A549 (cell line): ENCODE measurements at regions not wholly inside any gene's neighbourhood (a gene's known extent, or its start where the extent isn't known, plus 50 kb on each side); places are given as distances from the start of the nearest gene placed in this dataset.

Source experiments
- ATAC-seq, 2 experiments: fragments of 200-7000 bp in 1 of 2; fragments of >200 bp in 1 of 2; cut with Nextera tagmentation in 1 of 2; cut with Tn5 transposase in 1 of 2; 3 replicates each; pipeline versions ENCODE4 v1.8.0 to v1.9.1; 2018 to 2020; ENCODE audit warnings: mild to moderate bottlenecking in 1 of 2, moderate library complexity in 1 of 2
- CTCF ChIA-PET: fragments of 300-600 bp; sonication (Branson Sonifier 250); formaldehyde crosslinking; extraction: SDS; loops from one replicate; lab custom pipeline; 2021; ENCODE audit warnings: antibody characterized with exemption, inconsistent platforms; lab: Yijun Ruan, JAX
- POLR2A ChIA-PET: fragments of 350-600 bp; formaldehyde crosslinking; extraction: SDS; loops from one replicate; lab custom pipeline; 2021; ENCODE audit warnings: antibody characterized with exemption, inconsistent platforms; lab: Yijun Ruan, JAX
- DNase-seq, 2 experiments: peaks; one replicate each; pipeline versions ENCODE4 v3.0.0 to v3.0.0-alpha.2; 2011 to 2016; ENCODE audit warnings: low read depth in 1 of 2, low spot score in 1 of 2
- FAIRE-seq: peaks from 2 replicates; lab custom pipeline; 2011; peaks lifted over from hg19 to GRCh38; lab: Jason Lieb, UNC
- H3K27ac ChIP-seq, 2 experiments: fragments of >200 bp; sonication (Bioruptor Twin); formaldehyde crosslinking; 3 replicates each; pipeline ENCODE4 v1.5.1; 2016 to 2017
- H3K4me1 ChIP-seq: fragments of >200 bp; sonication (Bioruptor Twin); formaldehyde crosslinking; 3 replicates; pipeline ENCODE4 v1.6.1; 2016
- H3K4me2 ChIP-seq: fragments of >200 bp; sonication (Bioruptor Twin); formaldehyde crosslinking; 3 replicates; pipeline ENCODE4 v1.6.1; 2016
- H3K4me3 ChIP-seq: fragments of >200 bp; sonication (Bioruptor Twin); formaldehyde crosslinking; 3 replicates; pipeline ENCODE4 v1.5.1; 2016
- H3K9me3 ChIP-seq: fragments of >200 bp; sonication (Bioruptor Twin); formaldehyde crosslinking; 3 replicates; pipeline ENCODE4 v1.6.1; 2016
- BCL3 ChIP-seq: fragments of >200 bp; sonication (Bioruptor Twin); formaldehyde crosslinking; IDR thresholded peaks from 3 replicates; pipeline ENCODE4 v1.6.1; 2016
- BHLHE40 ChIP-seq: IDR thresholded peaks from 2 replicates; pipeline ENCODE4 v1.6.1; 2012; ENCODE audit warnings: low read depth, low read length, inconsistent platforms
- EHF ChIP-seq: fragments of 250-450 bp; sonication (Bioruptor Pico); IDR thresholded peaks from 2 replicates; pipeline ENCODE4 v1.5.0; 2020; ENCODE audit warnings: mild to moderate bottlenecking
- EHMT2 ChIP-seq: fragments of 200-600 bp; sonication (generic); IDR thresholded peaks from 2 replicates; pipeline ENCODE4 v1.6.1; 2016; ENCODE audit warnings: antibody characterized with exemption, low read depth, mild to moderate bottlenecking, moderate library complexity
- ESRRA ChIP-seq: fragments of 150-350 bp; IDR thresholded peaks from 2 replicates; pipeline ENCODE4 v1.6.1; 2014; ENCODE audit warnings: mild to moderate bottlenecking, low read length, borderline replicate concordance
- FOSB ChIP-seq: fragments of 250-450 bp; sonication (Bioruptor Pico); IDR thresholded peaks from 2 replicates; pipeline ENCODE4 v1.5.0; 2020; ENCODE audit warnings: mild to moderate bottlenecking, moderate library complexity
- FOSL2 ChIP-seq, 2 experiments: fragments of 450-650 bp in 1 of 2; fragments of >200 bp in 1 of 2; sonication (Bioruptor Twin) in 1 of 2; formaldehyde crosslinking; IDR thresholded peaks; 2 replicates each; pipeline versions ENCODE4 v1.5.0 to v1.6.1; 2016 to 2020; ENCODE audit warnings: mild to moderate bottlenecking in 1 of 2, moderate library complexity in 1 of 2
- GATA3 ChIP-seq: IDR thresholded peaks from 2 replicates; pipeline ENCODE4 v1.6.1; 2012; ENCODE audit warnings: borderline replicate concordance
- HOXA7 ChIP-seq: fragments of 250-450 bp; sonication (Bioruptor Pico); IDR thresholded peaks from 2 replicates; pipeline ENCODE4 v1.5.0; 2020; ENCODE audit warnings: mild to moderate bottlenecking, moderate library complexity
- HOXB13 ChIP-seq: fragments of 250-450 bp; sonication (Bioruptor Pico); IDR thresholded peaks from 2 replicates; pipeline ENCODE4 v1.5.0; 2020; ENCODE audit warnings: low read depth, mild to moderate bottlenecking, moderate library complexity
- KDM1A ChIP-seq: fragments of 200-600 bp; sonication (generic); IDR thresholded peaks from 2 replicates; pipeline ENCODE4 v1.6.1; 2016; ENCODE audit warnings: low read depth, mild to moderate bottlenecking
- KDM5A ChIP-seq: fragments of 200-600 bp; sonication (generic); IDR thresholded peaks from 2 replicates; pipeline ENCODE4 v1.6.1; 2016; ENCODE audit warnings: antibody characterized with exemption, mild to moderate bottlenecking
- MAFK ChIP-seq: fragments of 450-650 bp; IDR thresholded peaks from 2 replicates; pipeline ENCODE4 v1.6.1; 2014; ENCODE audit not compliant: partially characterized antibody
- NFE2L2 ChIP-seq: fragments of 150-350 bp; conservative IDR thresholded peaks from 2 replicates; pipeline ENCODE4 v1.6.1; 2014; ENCODE audit warnings: low read length
- PHF8 ChIP-seq: fragments of 200-600 bp; sonication (generic); IDR thresholded peaks from 2 replicates; pipeline ENCODE4 v1.6.1; 2016; ENCODE audit warnings: low read depth, mild to moderate bottlenecking, antibody characterized with exemption, moderate library complexity, borderline replicate concordance
- RAD21 ChIP-seq, 2 experiments: fragments of >200 bp in 1 of 2; sonication (Bioruptor Twin) in 1 of 2; formaldehyde crosslinking in 1 of 2; IDR thresholded peaks in 1 of 2; conservative IDR thresholded peaks in 1 of 2; 2 replicates in 1 of 2; 3 replicates in 1 of 2; pipeline ENCODE4 v1.6.1; 2012 to 2018; ENCODE audit warnings: inconsistent platforms in 1 of 2
- SMC3 ChIP-seq: fragments of >200 bp; sonication (Bioruptor Twin); formaldehyde crosslinking; IDR thresholded peaks from 3 replicates; pipeline ENCODE4 v1.6.1; 2018; ENCODE audit warnings: inconsistent platforms
- SREBF2 ChIP-seq: fragments of 450-650 bp; IDR thresholded peaks from 2 replicates; pipeline ENCODE4 v1.6.1; 2014; ENCODE audit warnings: mild to moderate bottlenecking, moderate library complexity
- ZNF302 ChIP-seq: fragments of 250-450 bp; sonication (Bioruptor Pico); IDR thresholded peaks from 2 replicates; pipeline ENCODE4 v1.9.0; 2021; ENCODE audit warnings: inconsistent platforms, mild to moderate bottlenecking, moderate library complexity
- ZSCAN20 ChIP-seq: fragments of 250-450 bp; sonication (Bioruptor Pico); IDR thresholded peaks from 2 replicates; pipeline ENCODE4 v1.8.0; 2022; ENCODE audit warnings: mild to moderate bottlenecking, moderate library complexity
- WGBS: methylation state at CpG from one replicate; pipeline ENCODE4 v1.1.6; 2017; ENCODE audit errors: missing lambda C conversion rate; 5-methylcytosine and 5-hydroxymethylcytosine counted together
- TF ChIP-seq, protein P1 (sequence below): IDR thresholded peaks from 2 replicates; pipeline ENCODE4 v1.6.1; 2012
- TF ChIP-seq, protein P2 (sequence below): fragments of 450-650 bp; IDR thresholded peaks from 2 replicates; pipeline ENCODE4 v1.6.1; 2014; ENCODE audit warnings: antibody characterized with exemption
- TF ChIP-seq, protein P3 (sequence below): fragments of >200 bp; sonication (Bioruptor Twin); formaldehyde crosslinking; IDR thresholded peaks from 2 replicates; pipeline ENCODE4 v1.6.1; 2016
- TF ChIP-seq, protein P4 (sequence below): fragments of 150-350 bp; IDR thresholded peaks from 2 replicates; pipeline ENCODE4 v1.6.1; 2014; ENCODE audit warnings: low read depth, mild to moderate bottlenecking, low read length

- Histone ChIP-seq H3K27ac (no peak overlapping the region), H3K4me2 (no peak overlapping the region), H3K4me3 (no peak overlapping the region), H3K4me1 (peaks cover 5% of the 10 kb centered on the region; the same call in 2 of the 3 replicates), H3K9me3 (no peaks in the 10 kb centered on the region)
- DNase-seq (no peak), FAIRE-seq (no peak), ATAC-seq (no peak)
- WGBS: 97% methylated on average over 2 of the region's 2 CpGs
- no peak for TF ChIP-seq BCL3
- no peak for TF ChIP-seq EHF
- no peak for TF ChIP-seq NFE2L2
- TF ChIP-seq, protein P1, sequence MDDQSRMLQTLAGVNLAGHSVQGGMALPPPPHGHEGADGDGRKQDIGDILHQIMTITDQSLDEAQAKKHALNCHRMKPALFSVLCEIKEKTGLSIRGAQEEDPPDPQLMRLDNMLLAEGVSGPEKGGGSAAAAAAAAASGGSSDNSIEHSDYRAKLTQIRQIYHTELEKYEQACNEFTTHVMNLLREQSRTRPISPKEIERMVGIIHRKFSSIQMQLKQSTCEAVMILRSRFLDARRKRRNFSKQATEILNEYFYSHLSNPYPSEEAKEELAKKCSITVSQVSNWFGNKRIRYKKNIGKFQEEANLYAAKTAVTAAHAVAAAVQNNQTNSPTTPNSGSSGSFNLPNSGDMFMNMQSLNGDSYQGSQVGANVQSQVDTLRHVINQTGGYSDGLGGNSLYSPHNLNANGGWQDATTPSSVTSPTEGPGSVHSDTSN: no peak
- TF ChIP-seq BHLHE40: no peak
- TF ChIP-seq, protein P2, sequence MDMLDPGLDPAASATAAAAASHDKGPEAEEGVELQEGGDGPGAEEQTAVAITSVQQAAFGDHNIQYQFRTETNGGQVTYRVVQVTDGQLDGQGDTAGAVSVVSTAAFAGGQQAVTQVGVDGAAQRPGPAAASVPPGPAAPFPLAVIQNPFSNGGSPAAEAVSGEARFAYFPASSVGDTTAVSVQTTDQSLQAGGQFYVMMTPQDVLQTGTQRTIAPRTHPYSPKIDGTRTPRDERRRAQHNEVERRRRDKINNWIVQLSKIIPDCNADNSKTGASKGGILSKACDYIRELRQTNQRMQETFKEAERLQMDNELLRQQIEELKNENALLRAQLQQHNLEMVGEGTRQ: no peak
- TF ChIP-seq FOSL2 (IDR thresholded peaks at IDR 0.05): no peak
- TF ChIP-seq FOSL2 (CRISPR knock-in tag; IDR thresholded peaks at IDR 0.05): no peak
- TF ChIP-seq HOXA7 (CRISPR knock-in tag): no peak
- no peak for TF ChIP-seq ZSCAN20 (CRISPR knock-in tag)
- no peak for TF ChIP-seq KDM1A
- TF ChIP-seq KDM5A: no peak
- TF ChIP-seq SREBF2: no peak
- no peak for TF ChIP-seq FOSB
- CTCF ChIA-PET: interaction anchor here (1.0 kb wide), 1 partner anchor 22 kb away, joined by 4 read pairs; no protein-coding TSS in a partner anchor
- POLR2A ChIA-PET: no interaction called here
Observed at GRCh38 chr5:72633041-72633445, 125.8 kb upstream of the ZNF366 start.

DNA sequence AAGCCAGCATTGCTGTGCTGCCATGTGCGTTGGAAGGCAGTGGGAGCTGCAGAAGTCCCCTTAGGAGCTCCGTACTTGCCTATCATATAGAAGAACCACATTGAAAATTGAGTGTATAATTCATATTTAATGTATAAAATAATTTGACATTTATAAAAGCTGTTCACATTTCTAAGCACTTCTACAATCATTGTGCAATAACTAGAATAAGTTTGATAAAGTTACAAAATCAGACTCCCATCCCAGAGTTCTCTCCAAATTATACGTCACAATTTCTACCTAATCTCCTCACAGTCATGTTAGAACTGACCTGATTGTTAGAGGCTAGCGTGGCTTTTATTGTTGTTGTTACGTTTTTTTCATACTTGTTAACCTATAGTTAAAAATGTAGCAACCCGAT is 123.5 kb upstream of the ZNF366 start:
- ChIA-PET POLR2A (no interaction called here), CTCF (interaction anchor here (1.9 to 2.9 kb wide), 3 partner anchors 9 to 19 kb away, joined by 4 to 12 read pairs (median 10); no protein-coding TSS in a partner anchor)
- Histone ChIP-seq H3K4me3 (no peak overlapping the region), H3K9me3 (no peaks in the 10 kb centered on the region), H3K27ac (no peak overlapping the region), H3K4me2 (no peak overlapping the region), H3K4me1 (peaks cover 5% of the 10 kb centered on the region; the same call in 2 of the 3 replicates)
- peak; percentile 13 for FAIRE-seq
- no peak for ATAC-seq
- 68% methylated on average over 6 of the region's 6 CpGs for WGBS
- TF ChIP-seq FOSB (no peak), ESRRA (no peak), ZNF302 (CRISPR knock-in tag) (no peak), PHF8 (no peak), EHMT2 (no peak), RAD21 (conservative IDR thresholded peaks at IDR 0.05 in 1 of 2, IDR thresholded peaks at IDR 0.05 in 1 of 2) (no peak), FOSL2 (IDR thresholded peaks at IDR 0.05) (no peak), FOSL2 (CRISPR knock-in tag; IDR thresholded peaks at IDR 0.05) (no peak), HOXB13 (no peak), SMC3 (no peak), ZSCAN20 (CRISPR knock-in tag) (no peak), MAFK (no peak), GATA3 (no peak), SREBF2 (no peak), HOXA7 (CRISPR knock-in tag) (no peak)
- TF ChIP-seq, protein P3, sequence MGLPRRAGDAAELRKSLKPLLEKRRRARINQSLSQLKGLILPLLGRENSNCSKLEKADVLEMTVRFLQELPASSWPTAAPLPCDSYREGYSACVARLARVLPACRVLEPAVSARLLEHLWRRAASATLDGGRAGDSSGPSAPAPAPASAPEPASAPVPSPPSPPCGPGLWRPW: no peak
- TF ChIP-seq, protein P4, sequence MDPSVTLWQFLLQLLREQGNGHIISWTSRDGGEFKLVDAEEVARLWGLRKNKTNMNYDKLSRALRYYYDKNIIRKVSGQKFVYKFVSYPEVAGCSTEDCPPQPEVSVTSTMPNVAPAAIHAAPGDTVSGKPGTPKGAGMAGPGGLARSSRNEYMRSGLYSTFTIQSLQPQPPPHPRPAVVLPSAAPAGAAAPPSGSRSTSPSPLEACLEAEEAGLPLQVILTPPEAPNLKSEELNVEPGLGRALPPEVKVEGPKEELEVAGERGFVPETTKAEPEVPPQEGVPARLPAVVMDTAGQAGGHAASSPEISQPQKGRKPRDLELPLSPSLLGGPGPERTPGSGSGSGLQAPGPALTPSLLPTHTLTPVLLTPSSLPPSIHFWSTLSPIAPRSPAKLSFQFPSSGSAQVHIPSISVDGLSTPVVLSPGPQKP: no peak
- no peak for DNase-seq
